H1 (cell line): ENCODE measurements at regions not wholly inside any gene's neighbourhood (a gene's known extent, or its start where the extent isn't known, plus 50 kb on each side); places are given as distances from the start of the nearest gene placed in this dataset.

Experiments used
- CTCF ChIA-PET: fragments of 300-600 bp; sonication (Branson Sonifier 250); formaldehyde crosslinking; loops from one replicate; lab custom pipeline; 2021; ENCODE audit not compliant: partially characterized antibody; lab: Charles Lee
- POLR2A ChIA-PET: fragments of 300-600 bp; sonication (Branson Sonifier 250); formaldehyde crosslinking; loops from one replicate; lab custom pipeline; 2021; ENCODE audit warnings: inconsistent platforms; ENCODE audit not compliant: partially characterized antibody; lab: Charles Lee
- DNase-seq, 2 experiments: peaks; one replicate each; pipeline versions ENCODE4 v3.0.0 to v3.0.0-alpha.2; 2010 to 2022; ENCODE audit warnings: low spot score in 2 of 2, low read depth in 1 of 2, mixed read lengths in 1 of 2
- FAIRE-seq: peaks from 2 replicates; lab custom pipeline; 2011; peaks lifted over from hg19 to GRCh38; lab: Jason Lieb, UNC
- H2AFZ ChIP-seq: 2 replicates; pipeline ENCODE4 v1.8.1; 2012; ENCODE audit warnings: low read length, inconsistent platforms
- H2AK5ac ChIP-seq: 2 replicates; pipeline ENCODE4 v1.6.1; 2013; ENCODE audit warnings: low read depth, low read length
- H2BK120ac ChIP-seq: replicated peaks from 2 replicates; pipeline ENCODE3; 2013; ENCODE audit warnings: low read depth, low read length, inconsistent platforms
- H2BK12ac ChIP-seq: 2 replicates; pipeline ENCODE4 v1.6.1; 2013; ENCODE audit warnings: low read depth, low read length
- H2BK15ac ChIP-seq: 2 replicates; pipeline ENCODE4 v1.6.1; 2013; ENCODE audit warnings: low read length
- H2BK20ac ChIP-seq: 2 replicates; pipeline ENCODE4 v1.6.1; 2013; ENCODE audit warnings: low read length
- H2BK5ac ChIP-seq: 2 replicates; pipeline ENCODE4 v1.6.1; 2013; ENCODE audit warnings: low read depth, low read length
- H3K14ac ChIP-seq: 2 replicates; pipeline ENCODE4 v1.6.1; 2013; ENCODE audit warnings: inconsistent platforms; ENCODE audit not compliant: insufficient read length
- H3K18ac ChIP-seq: 2 replicates; pipeline ENCODE4 v1.6.1; 2013; ENCODE audit warnings: low read length; ENCODE audit errors: extremely low read depth
- H3K23ac ChIP-seq: 2 replicates; pipeline ENCODE4 v1.6.1; 2013; ENCODE audit warnings: inconsistent platforms; ENCODE audit not compliant: insufficient read length
- H3K23me2 ChIP-seq: 2 replicates; pipeline ENCODE4 v1.6.1; 2013; ENCODE audit warnings: low read depth, low read length
- H3K27ac ChIP-seq: 2 replicates; pipeline ENCODE4 v1.6.1; 2011; ENCODE audit warnings: low read depth, low read length, inconsistent platforms
- H3K27me3 ChIP-seq, 4 experiments: replicated peaks in 1 of 4; 1 replicate in 1 of 4; 2 replicates in 3 of 4; pipeline versions ENCODE4 v1.6.1 to v1.8.1; 2011 to 2013; ENCODE audit warnings: low read length in 3 of 4, mild to moderate bottlenecking in 3 of 4, inconsistent platforms in 2 of 4, mixed read lengths in 2 of 4, moderate library complexity in 1 of 4; ENCODE audit not compliant: control insufficient read depth in 3 of 4, insufficient read depth in 3 of 4; ENCODE audit errors: extremely low read depth in 1 of 4
- H3K36me3 ChIP-seq, 4 experiments: 2 replicates each; pipeline versions ENCODE4 v1.6.1 to v1.8.1; 2011 to 2013; ENCODE audit warnings: mild to moderate bottlenecking in 4 of 4, low read length in 3 of 4, moderate library complexity in 2 of 4, control low read depth in 1 of 4, inconsistent platforms in 1 of 4; ENCODE audit not compliant: insufficient read depth in 4 of 4, control insufficient read depth in 2 of 4
- H3K4ac ChIP-seq: replicated peaks from 2 replicates; pipeline ENCODE3; 2013; ENCODE audit warnings: low read length, low read depth, mixed read lengths, inconsistent platforms; ENCODE audit not compliant: insufficient read length
- H3K4me1 ChIP-seq, 4 experiments: replicated peaks in 1 of 4; 1 replicate in 1 of 4; 2 replicates in 3 of 4; pipeline versions ENCODE4 v1.6.1 to v1.8.1; 2011 to 2013; ENCODE audit warnings: low read length in 3 of 4, inconsistent platforms in 2 of 4, mixed read lengths in 1 of 4; ENCODE audit not compliant: insufficient read depth in 4 of 4, control insufficient read depth in 3 of 4
- H3K4me2 ChIP-seq, 2 experiments: 2 replicates each; pipeline versions ENCODE4 v1.6.1 to v1.8.1; 2011 to 2013; ENCODE audit warnings: low read depth in 2 of 2, low read length in 2 of 2, control low read depth in 1 of 2, inconsistent platforms in 1 of 2, mild to moderate bottlenecking in 1 of 2; ENCODE audit not compliant: insufficient read depth in 1 of 2
- H3K4me3 ChIP-seq, 4 experiments: fragments of 200-600, 300-600 bp in 1 of 4; sonication (generic), shearing (Covaris generic), sonication (Bioruptor Twin) in 1 of 4; 2 replicates each; pipeline versions ENCODE4 v1.5.1 to v1.8.1; 2011 to 2016; ENCODE audit warnings: low read length in 4 of 4, low read depth in 3 of 4, control low read depth in 2 of 4, inconsistent platforms in 2 of 4, mild to moderate bottlenecking in 2 of 4, mixed read lengths in 1 of 4, moderate library complexity in 1 of 4; ENCODE audit not compliant: insufficient read depth in 2 of 4; ENCODE audit errors: extremely low read depth in 1 of 4
- H3K56ac ChIP-seq: replicated peaks from 2 replicates; pipeline ENCODE3; 2013; ENCODE audit warnings: low read depth, mild to moderate bottlenecking, mixed read lengths, low read length, inconsistent platforms; ENCODE audit not compliant: insufficient read length
- H3K79me1 ChIP-seq: 2 replicates; pipeline ENCODE4 v1.6.1; 2013; ENCODE audit warnings: low read depth, low read length, control low read depth
- H3K79me2 ChIP-seq, 2 experiments: 2 replicates each; pipeline versions ENCODE4 v1.6.1 to v1.8.1; 2012 to 2013; ENCODE audit warnings: low read length in 2 of 2, mild to moderate bottlenecking in 2 of 2, inconsistent platforms in 1 of 2; ENCODE audit not compliant: insufficient read depth in 2 of 2, control insufficient read depth in 1 of 2
- H3K9ac ChIP-seq, 4 experiments: replicated peaks in 1 of 4; 1 replicate in 1 of 4; 2 replicates in 3 of 4; pipeline versions ENCODE4 v1.6.1 to v1.8.1; 2011 to 2013; ENCODE audit warnings: low read depth in 3 of 4, low read length in 3 of 4, control low read depth in 2 of 4, mild to moderate bottlenecking in 2 of 4, moderate library complexity in 2 of 4, inconsistent platforms in 1 of 4; ENCODE audit errors: extremely low read depth in 1 of 4
- H3K9me3 ChIP-seq, 2 experiments: 2 replicates each; pipeline versions ENCODE4 v1.6.1 to v1.8.1; 2012 to 2013; ENCODE audit warnings: mild to moderate bottlenecking in 2 of 2, moderate library complexity in 2 of 2, control low read depth in 1 of 2, inconsistent platforms in 1 of 2, low read depth in 1 of 2, low read length in 1 of 2, mixed read lengths in 1 of 2; ENCODE audit not compliant: insufficient read depth in 2 of 2
- H4K20me1 ChIP-seq, 2 experiments: replicated peaks in 1 of 2; 2 replicates each; pipeline versions ENCODE3 to v1.8.1; 2011 to 2013; ENCODE audit warnings: inconsistent platforms in 2 of 2, low read length in 2 of 2, mild to moderate bottlenecking in 1 of 2; ENCODE audit not compliant: insufficient read depth in 2 of 2, control insufficient read depth in 1 of 2
- H4K5ac ChIP-seq: 2 replicates; pipeline ENCODE4 v1.6.1; 2013; ENCODE audit warnings: low read length, low read depth, mixed read lengths, inconsistent platforms; ENCODE audit not compliant: insufficient read length
- H4K8ac ChIP-seq: 2 replicates; pipeline ENCODE4 v1.8.0; 2013; ENCODE audit warnings: mild to moderate bottlenecking, moderate library complexity, low read length, inconsistent platforms; ENCODE audit not compliant: insufficient read depth; ENCODE audit errors: extremely low read depth
- H4K91ac ChIP-seq: replicated peaks from 2 replicates; pipeline ENCODE3; 2013; ENCODE audit warnings: low read length, mixed read lengths, inconsistent platforms; ENCODE audit not compliant: insufficient read length
- ASH2L ChIP-seq: fragments of 200-600, 300-600 bp; sonication (generic); IDR thresholded peaks from one replicate; pipeline ENCODE4 v1.7.1; 2017; ENCODE audit warnings: low read length
- CHD2 ChIP-seq: IDR thresholded peaks from 2 replicates; pipeline ENCODE4 v1.6.1; 2012; ENCODE audit warnings: low read length, improper control_type of control experiment
- CREB1 ChIP-seq: IDR thresholded peaks from 2 replicates; pipeline ENCODE4 v1.6.1; 2012; ENCODE audit warnings: inconsistent platforms
- GABPA ChIP-seq: IDR thresholded peaks from 2 replicates; pipeline ENCODE4 v1.6.1; 2011; ENCODE audit warnings: mild to moderate bottlenecking, low read length, moderate library complexity, borderline replicate concordance; ENCODE audit not compliant: insufficient read depth
- MAX ChIP-seq: IDR thresholded peaks from 2 replicates; pipeline ENCODE4 v1.6.1; 2012; ENCODE audit warnings: inconsistent platforms
- RBBP5 ChIP-seq: IDR thresholded peaks from 2 replicates; pipeline ENCODE4 v1.7.1; 2012; ENCODE audit warnings: low read depth, mild to moderate bottlenecking, inconsistent platforms, low read length, moderate library complexity, borderline replicate concordance
- RNF2 ChIP-seq: fragments of 200-900, 300-1000 bp; sonication (generic); IDR thresholded peaks from 2 replicates; pipeline ENCODE4 v1.7.1; 2016; ENCODE audit warnings: borderline replicate concordance, low read depth, mild to moderate bottlenecking, antibody characterized with exemption, low read length; ENCODE audit not compliant: poor library complexity, severe bottlenecking; ENCODE audit errors: missing control alignments
- SIN3A ChIP-seq, 2 experiments: IDR thresholded peaks in 1 of 2; conservative IDR thresholded peaks in 1 of 2; 2 replicates each; pipeline ENCODE4 v1.6.1; 2011 to 2012; ENCODE audit warnings: low read length in 2 of 2, improper control_type of control experiment in 1 of 2, low read depth in 1 of 2, mild to moderate bottlenecking in 1 of 2
- SRF ChIP-seq: IDR thresholded peaks from 2 replicates; pipeline ENCODE4 v1.6.1; 2011; ENCODE audit warnings: mild to moderate bottlenecking, low read depth, low read length, moderate library complexity
- USF2 ChIP-seq: IDR thresholded peaks from 2 replicates; pipeline ENCODE4 v1.6.1; 2011; ENCODE audit warnings: low read length, improper control_type of control experiment
- whole genome bisulfite sequencing, 2 experiments: shearing (Covaris generic) in 1 of 2; methylation state at CpG; one replicate each; pipeline versions ENCODE4 v1.1.6 to v1.1.7; 2013 to 2015; ENCODE audit warnings: low lambda C conversion rate in 2 of 2, mixed read lengths in 2 of 2, inconsistent platforms in 1 of 2, low coverage in 1 of 2, missing lambda C conversion rate in 1 of 2; ENCODE audit not compliant: insufficient replicate concordance in 2 of 2, insufficient coverage in 1 of 2, insufficient read length in 1 of 2; ENCODE audit errors: extremely low coverage in 1 of 2, missing lambda C conversion rate in 1 of 2; 5-methylcytosine and 5-hydroxymethylcytosine counted together

GRCh38 chr2:121006743-121007489, 271.2 kb downstream of the GLI2 start:
- H3K23ac ChIP-seq, result no peak overlapping the region
- H2AK5ac ChIP-seq, result no peak overlapping the region
- no peaks in the 10 kb centered on the region for H3K36me3 ChIP-seq
- 86% methylated on average over 10 of the region's 10 CpGs; no CpG with 5 or more reads in 1 of the 2 experiments for WGBS, 2 experiments
- no peak overlapping the region for H2BK5ac ChIP-seq
- no peaks in the 10 kb centered on the region for H3K79me2 ChIP-seq
- H4K20me1 ChIP-seq, result no peaks in the 10 kb centered on the region
- no peaks in the 10 kb centered on the region for H3K79me1 ChIP-seq
- ChIA-PET CTCF (interaction anchor here (0.8 to 4.5 kb wide), 9 partner anchors 11 to 317 kb away, joined by 3 to 16 read pairs (median 5); no protein-coding TSS in a partner anchor), POLR2A (interaction anchor here (1.3 kb wide), 2 partner anchors 12 to 69 kb away, joined by 4 to 7 read pairs; no protein-coding TSS in a partner anchor)
- 0 out of 4 replicates have a peak, but pooled peaks cover 2 to 3% of the 10 kb centered on the region in 2 experiments for H3K9me3 ChIP-seq
- H2BK15ac ChIP-seq, result no peak overlapping the region
- H2BK20ac ChIP-seq, result no peak overlapping the region
- H2BK120ac ChIP-seq, result no peak overlapping the region
- no peak overlapping the region for H2BK12ac ChIP-seq
- DNase-seq (no peak), FAIRE-seq (no peak)
- H4K5ac ChIP-seq, result no peak overlapping the region
- H3K4me1 ChIP-seq, result peaks cover 3 to 9% (median 7%) of the 10 kb centered on the region in 4 experiments
- H3K9ac ChIP-seq, result no peak overlapping the region
- H3K56ac ChIP-seq, result no peak overlapping the region
- H3K4ac ChIP-seq, result no peak overlapping the region
- no peaks in the 10 kb centered on the region for H3K23me2 ChIP-seq
- no peak overlapping the region for H4K8ac ChIP-seq
- H3K18ac ChIP-seq, result no peak overlapping the region
- H3K4me2 ChIP-seq, result no peak overlapping the region
- H3K14ac ChIP-seq, result no peak overlapping the region
- no peak overlapping the region for H2AFZ ChIP-seq
- H3K27me3 ChIP-seq, result peaks cover 0 to 4% (median 1%) of the 10 kb centered on the region in 4 experiments; a peak in 3 of 7 replicates
- H3K4me3 ChIP-seq, result no peak overlapping the region
- H3K27ac ChIP-seq, result no peak overlapping the region
- H4K91ac ChIP-seq, result no peak overlapping the region
- no peak for TF ChIP-seq RBBP5
- no peak for TF ChIP-seq CHD2
- no peak for TF ChIP-seq CREB1
- no peak for TF ChIP-seq GABPA
- no peak for TF ChIP-seq RNF2
- TF ChIP-seq USF2, result no peak
- no peak for TF ChIP-seq SIN3A (conservative IDR thresholded peaks at IDR 0.05 in 1 of 2, IDR thresholded peaks at IDR 0.05 in 1 of 2; ENCODE audit: low read depth in 1 of 2, low read length in 2 of 2)
- TF ChIP-seq MAX, result no peak
- TF ChIP-seq SRF, result no peak
- no peak for TF ChIP-seq ASH2L
